Glutamatergic neuron (in vitro differentiated cells): ENCODE measurements at regions not wholly inside any gene's neighbourhood (a gene's known extent, or its start where the extent isn't known, plus 50 kb on each side); places are given as distances from the start of the nearest gene placed in this dataset.

Source experiments
- DNase-seq: peaks from one replicate; pipeline ENCODE4 v3.0.0; 2022
- H3K27ac Mint-ChIP-seq: one replicate; pipeline ENCODE4 v1.8.0; 2020; ENCODE audit warnings: mild to moderate bottlenecking, mixed read lengths, inconsistent platforms; ENCODE audit not compliant: unreplicated experiment
- H3K27me3 Mint-ChIP-seq: one replicate; pipeline ENCODE4 v1.8.0; 2020; ENCODE audit warnings: mild to moderate bottlenecking, moderate library complexity, mixed read lengths, inconsistent platforms; ENCODE audit not compliant: unreplicated experiment
- H3K36me3 Mint-ChIP-seq: one replicate; pipeline ENCODE4 v1.8.0; 2020; ENCODE audit warnings: mild to moderate bottlenecking, mixed read lengths, inconsistent platforms; ENCODE audit not compliant: unreplicated experiment
- H3K4me1 Mint-ChIP-seq: one replicate; pipeline ENCODE4 v1.8.0; 2020; ENCODE audit warnings: mild to moderate bottlenecking, low read depth, mixed read lengths, inconsistent platforms; ENCODE audit not compliant: unreplicated experiment
- H3K4me3 Mint-ChIP-seq: one replicate; pipeline ENCODE4 v1.8.0; 2020; ENCODE audit warnings: mild to moderate bottlenecking, mixed read lengths, inconsistent platforms; ENCODE audit not compliant: unreplicated experiment
- H3K9me3 Mint-ChIP-seq: one replicate; pipeline ENCODE4 v1.8.0; 2020; ENCODE audit warnings: mild to moderate bottlenecking, moderate library complexity, mixed read lengths, inconsistent platforms; ENCODE audit not compliant: unreplicated experiment
- CTCF ChIP-seq: fragments of 200-600 bp; sonication (generic); IDR thresholded peaks from one replicate; pipeline ENCODE4 v1.5.0; 2021; ENCODE audit not compliant: partially characterized antibody, unreplicated experiment

- no peak for DNase-seq
- H3K27ac Mint-ChIP-seq, result peak overlapping the region; percentile 82
- no peaks in the 10 kb centered on the region for H3K36me3 Mint-ChIP-seq
- TF ChIP-seq CTCF, result no peak
- H3K4me1 Mint-ChIP-seq, result peaks cover 14% of the 10 kb centered on the region
- no peak overlapping the region for H3K4me3 Mint-ChIP-seq
- H3K9me3 Mint-ChIP-seq, result no peaks in the 10 kb centered on the region
- no peaks in the 10 kb centered on the region for H3K27me3 Mint-ChIP-seq
Measured at GRCh38 chr3:29144807-29145206, 136.1 kb upstream of the RBMS3 start.

GRCh38 chr3:29145360-29145759 is 135.5 kb upstream of the RBMS3 start:
- Mint-ChIP-seq H3K27ac (peak overlapping the region; percentile 82), H3K4me3 (no peak overlapping the region), H3K4me1 (peaks cover 14% of the 10 kb centered on the region), H3K36me3 (no peaks in the 10 kb centered on the region), H3K27me3 (no peaks in the 10 kb centered on the region), H3K9me3 (no peaks in the 10 kb centered on the region)
- DNase-seq, result no peak
- no peak for TF ChIP-seq CTCF

DNA sequence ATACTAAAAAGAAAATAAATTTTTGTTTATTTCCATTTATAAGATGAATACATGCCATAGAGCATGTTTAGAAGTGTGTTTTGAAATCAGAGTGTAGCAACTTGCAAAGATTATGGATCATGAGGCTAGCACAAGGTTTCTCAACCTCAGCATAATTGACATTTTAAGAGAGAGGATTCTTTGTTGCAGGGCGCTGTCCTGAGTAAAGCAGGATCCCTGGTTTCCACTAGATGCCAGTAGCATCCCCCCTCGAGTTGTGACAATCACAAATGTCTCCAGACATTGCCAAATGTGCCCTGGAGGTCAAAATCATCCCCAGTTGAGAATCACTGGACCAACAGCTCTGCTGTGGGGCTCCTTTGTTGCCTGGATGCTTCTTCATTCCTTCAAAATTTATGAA is 128.5 kb upstream of the RBMS3 start:
- peak; percentile 15 for DNase-seq
- H3K27ac Mint-ChIP-seq, result no peak overlapping the region
- H3K27me3 Mint-ChIP-seq, result peaks cover 3% of the 10 kb centered on the region
- H3K36me3 Mint-ChIP-seq, result no peaks in the 10 kb centered on the region
- H3K4me1 Mint-ChIP-seq, result peaks cover 42% of the 10 kb centered on the region
- H3K9me3 Mint-ChIP-seq, result peaks cover 5% of the 10 kb centered on the region
- no peak overlapping the region for H3K4me3 Mint-ChIP-seq
- TF ChIP-seq CTCF, result no peak

GRCh38 chr3:29153811-29154210 is 127.1 kb upstream of the RBMS3 start:
- peaks cover 3% of the 10 kb centered on the region for H3K27me3 Mint-ChIP-seq
- peaks cover 46% of the 10 kb centered on the region for H3K4me1 Mint-ChIP-seq
- peak overlapping the region; percentile 75 for H3K27ac Mint-ChIP-seq
- H3K9me3 Mint-ChIP-seq, result peaks cover 7% of the 10 kb centered on the region
- DNase-seq, result no peak
- no peak for TF ChIP-seq CTCF
- H3K4me3 Mint-ChIP-seq, result peak overlapping the region; percentile 62
- H3K36me3 Mint-ChIP-seq, result no peaks in the 10 kb centered on the region

GRCh38 chr3:29156086-29156715 is 124.7 kb upstream of the RBMS3 start:
- H3K4me1 Mint-ChIP-seq, result peaks cover 46% of the 10 kb centered on the region
- no peak for TF ChIP-seq CTCF
- peak overlapping the region; percentile 67 for H3K4me3 Mint-ChIP-seq
- peak overlapping the region; percentile 87 for H3K27ac Mint-ChIP-seq
- DNase-seq, result peak; percentile 79
- H3K36me3 Mint-ChIP-seq, result no peaks in the 10 kb centered on the region
- peaks cover 3% of the 10 kb centered on the region for H3K27me3 Mint-ChIP-seq
- peaks cover 7% of the 10 kb centered on the region for H3K9me3 Mint-ChIP-seq
